T47D (cell line): ENCODE measurements at regions not wholly inside any gene's neighbourhood (a gene's known extent, or its start where the extent isn't known, plus 50 kb on each side); places are given as distances from the start of the nearest gene placed in this dataset.
"Not testable (repeated sequence)": the region's sequence is repeated elsewhere in the genome, so short reads cannot be mapped to it uniquely, and the experiment has no call there.

Source experiments
- DNase-seq, 2 experiments: peaks; one replicate each; pipeline versions ENCODE4 v3.0.0 to v3.0.0-alpha.2; 2011 to 2012; ENCODE audit warnings: low read depth in 1 of 2, low spot score in 1 of 2
- JUND ChIP-seq: IDR thresholded peaks from 2 replicates; pipeline ENCODE4 v1.6.1; 2012; ENCODE audit warnings: low read depth
- in situ Hi-C: cut with HindIII; loops from 2 replicates; pipeline ENCODE4 v1.10.0; 2016; ENCODE audit warnings: low sequenced_read_pairs, low pct_unique_long_range_greater_than_20kb

DNA sequence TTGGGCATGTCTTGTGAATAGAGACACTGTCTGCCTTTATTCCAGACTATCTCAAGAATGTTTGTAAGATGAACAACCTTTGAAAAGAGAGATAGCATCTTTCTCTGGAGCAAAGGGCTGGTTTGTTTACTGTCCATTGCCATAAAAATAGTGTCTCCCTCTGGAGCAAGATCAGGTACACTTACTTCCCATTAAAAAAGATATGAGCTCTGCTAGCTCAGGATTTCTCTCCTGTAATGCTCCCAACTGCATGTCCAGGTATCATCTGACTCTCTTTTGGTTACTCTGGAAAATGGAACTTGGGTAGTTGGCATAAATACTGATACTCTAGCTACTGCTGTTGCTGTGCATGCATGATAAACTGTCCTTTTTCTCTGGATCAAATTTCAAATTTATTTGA is 381.1 kb downstream of the TFEC start:
- in situ Hi-C loops = no loop called here
- peak in 1 of 2 experiments; percentile 10 for DNase-seq
- TF ChIP-seq JUND = no peak

DNA sequence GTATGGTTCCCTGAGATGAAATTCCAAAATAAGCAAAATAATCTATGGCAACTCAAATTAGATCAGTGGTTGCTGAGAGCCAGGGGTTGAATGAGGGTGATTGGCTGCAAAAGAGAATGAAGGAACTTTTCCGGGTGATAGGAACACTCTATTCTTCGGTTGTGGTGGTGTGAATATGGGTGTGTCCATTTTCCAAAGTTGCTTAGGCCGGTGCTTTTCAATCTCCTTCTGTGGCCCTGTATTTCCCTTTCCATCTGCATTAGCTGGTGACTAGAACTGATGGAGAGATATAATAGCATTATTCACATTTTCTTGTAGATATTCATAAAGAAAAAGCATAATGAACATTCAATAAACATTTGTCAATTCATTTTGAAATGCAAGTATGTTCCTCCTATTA is 382.9 kb downstream of the TFEC start:
- DNase-seq = no peak
- in situ Hi-C loops = no loop called here
- TF ChIP-seq JUND = no peak

DNA sequence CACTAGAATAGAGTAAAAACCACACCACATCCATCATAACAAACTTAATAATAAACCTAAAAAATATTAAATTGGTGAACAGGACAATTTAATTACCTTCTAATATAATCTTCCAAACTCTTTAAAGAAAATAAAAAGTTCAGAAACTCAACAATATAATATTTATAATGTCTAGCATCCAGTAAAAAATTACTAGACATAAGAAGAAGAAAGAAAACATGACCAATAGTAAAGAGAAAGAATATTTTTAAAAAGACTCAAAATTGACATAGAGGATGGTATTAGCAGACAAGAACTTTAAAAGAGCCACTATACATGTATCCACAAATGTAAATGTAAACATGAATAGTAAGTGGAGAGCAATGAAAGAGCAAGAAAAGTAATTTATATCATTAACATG is 388.4 kb downstream of the TFEC start:
- no peak for DNase-seq
- in situ Hi-C loops = no loop called here
- TF ChIP-seq JUND = no peak

DNA sequence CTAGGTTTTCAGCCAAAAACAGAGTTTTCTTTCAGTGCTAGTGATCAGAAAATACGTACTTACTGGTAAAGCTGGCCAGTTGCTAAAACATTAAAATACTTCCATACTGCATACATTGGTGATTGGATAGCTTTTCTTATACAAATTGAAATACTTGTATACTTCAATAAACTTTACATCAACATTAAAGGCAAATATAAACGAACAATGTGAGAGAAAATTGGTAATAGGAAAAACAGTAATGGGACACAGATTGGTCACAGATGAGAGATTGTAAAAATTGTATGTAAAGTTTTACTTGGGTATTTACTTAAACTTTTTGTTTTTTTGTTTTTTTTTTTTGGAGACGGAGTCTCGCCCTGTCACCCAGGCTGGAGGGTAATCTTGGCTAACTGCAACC is 391.7 kb downstream of the TFEC start:
- TF ChIP-seq JUND = no peak
- DNase-seq = no peak
- in situ Hi-C loops = no loop called here

DNA sequence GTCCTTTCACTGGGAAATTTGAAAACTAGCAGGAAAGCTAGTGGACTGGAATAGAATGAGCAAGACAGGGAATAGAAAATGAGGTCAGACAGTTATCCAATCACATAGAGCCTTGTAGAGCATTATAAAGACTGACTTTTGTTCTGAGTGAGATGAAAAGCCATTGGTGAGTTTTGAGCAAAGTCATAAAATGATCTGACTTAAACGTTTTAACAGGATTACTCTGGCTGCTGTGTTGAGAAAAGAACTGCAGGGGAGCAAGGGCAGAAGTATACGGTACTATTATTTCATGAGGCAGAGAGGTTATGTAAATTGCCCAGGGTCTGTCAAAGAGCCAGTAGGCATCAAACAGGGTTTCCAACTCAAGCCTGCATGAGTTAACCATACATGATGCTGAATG is 393.4 kb downstream of the TFEC start:
- in situ Hi-C loops = no loop called here
- no peak for DNase-seq
- no peak for TF ChIP-seq JUND

DNA sequence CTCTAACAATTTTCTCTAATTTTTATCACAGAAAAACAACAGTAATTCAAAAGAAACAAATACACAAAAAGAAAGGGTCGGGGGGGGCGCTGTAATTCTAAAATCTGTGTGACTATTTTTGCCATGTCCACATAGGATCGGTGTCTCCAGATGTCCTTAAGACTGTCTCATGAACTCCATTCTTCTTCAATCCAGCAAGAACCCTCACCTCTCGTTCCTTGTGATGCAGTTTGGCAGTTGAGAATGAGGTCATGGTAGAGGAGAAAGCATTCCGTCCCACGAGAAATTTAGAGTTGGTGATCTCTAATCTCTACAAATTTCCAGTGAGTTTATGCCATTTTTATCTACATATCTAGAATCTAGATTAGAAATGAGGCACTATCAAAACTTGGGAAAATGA is 394.7 kb downstream of the TFEC start:
- in situ Hi-C loops = no loop called here

DNA sequence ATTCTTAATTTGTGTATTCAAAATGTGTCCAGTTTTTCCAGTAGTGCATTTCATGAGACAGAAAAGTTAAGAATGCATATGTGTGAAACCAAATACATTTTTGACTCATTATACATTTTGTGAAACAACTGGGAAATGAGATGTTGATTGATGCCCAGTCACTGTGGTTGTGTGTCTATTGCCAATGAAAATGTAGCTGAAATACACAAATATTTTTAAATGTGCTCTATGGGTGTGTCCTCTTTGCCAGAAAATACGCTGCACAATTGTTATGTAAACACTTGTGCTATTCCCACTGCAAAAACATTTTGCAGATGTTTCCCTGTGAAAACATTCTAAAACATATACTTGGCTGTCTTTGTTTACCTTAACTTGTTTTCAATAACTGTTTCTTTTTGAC is 395.2 kb downstream of the TFEC start:
- TF ChIP-seq JUND = no peak
- in situ Hi-C loops = no loop called here
- no peak for DNase-seq

More for the DNA sequence above, 394.7 kb downstream of the TFEC start:
- no peak for TF ChIP-seq JUND
- no peak for DNase-seq

DNA sequence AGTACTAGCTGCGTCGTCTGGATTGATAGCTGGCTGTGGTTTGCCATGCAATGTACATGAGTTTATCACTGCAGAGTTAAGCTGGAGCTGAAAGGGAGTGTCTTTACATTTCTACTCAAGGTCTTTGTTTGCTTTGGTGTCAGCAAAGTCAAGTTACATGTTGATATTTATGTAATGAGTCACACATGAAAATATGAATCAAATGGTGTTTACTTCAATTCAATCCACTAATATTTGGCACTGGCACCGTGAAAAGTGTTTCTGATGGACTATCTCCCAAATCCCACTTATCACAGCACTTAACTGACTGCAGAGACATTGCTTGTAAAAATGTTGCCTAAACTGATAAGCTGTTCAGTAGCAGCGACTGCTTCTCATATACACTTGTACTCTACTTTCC is 395.9 kb downstream of the TFEC start:
- in situ Hi-C loops = no loop called here
- no peak for TF ChIP-seq JUND
- no peak for DNase-seq

DNA sequence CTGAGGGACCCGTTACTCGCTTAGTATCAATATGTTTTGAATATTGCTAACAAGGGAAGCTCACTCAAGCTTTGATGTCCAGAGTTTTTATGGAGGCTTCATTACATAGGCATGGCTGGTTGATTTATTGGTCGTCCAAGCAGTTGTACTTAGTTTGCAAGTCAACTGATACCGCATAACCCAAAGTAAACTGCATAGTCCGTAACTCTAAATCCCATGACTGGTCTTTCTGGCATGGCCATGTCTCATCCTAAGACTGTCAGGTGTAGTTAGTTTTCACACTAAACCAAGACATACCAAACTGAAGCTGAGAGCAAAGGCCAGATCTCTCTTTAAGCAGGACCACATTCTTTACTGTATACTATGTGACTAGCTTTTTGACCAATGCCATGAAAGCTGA is 397.9 kb downstream of the TFEC start:
- DNase-seq = no peak
- in situ Hi-C loops = no loop called here
- no peak for TF ChIP-seq JUND

DNA sequence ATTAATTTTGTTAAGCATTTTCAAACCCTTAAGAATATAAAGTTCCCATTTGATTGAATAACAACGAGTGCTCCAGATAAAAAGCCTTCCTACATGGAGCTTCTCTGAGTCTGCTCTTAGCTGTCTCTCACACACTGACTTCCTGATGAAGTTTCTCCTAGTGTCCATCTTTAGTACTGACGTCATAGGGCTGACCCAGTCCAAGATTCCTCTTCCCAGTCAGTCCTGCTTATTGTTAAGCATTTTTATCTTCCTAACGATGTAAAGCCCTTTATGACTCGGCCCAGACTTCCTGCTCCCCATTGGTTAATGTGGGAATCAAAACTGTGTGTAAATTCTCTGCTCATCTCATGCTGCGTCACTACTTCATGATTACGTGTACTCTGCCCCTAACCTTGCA is 398.8 kb downstream of the TFEC start:
- TF ChIP-seq JUND = no peak
- no peak for DNase-seq
- in situ Hi-C loops = no loop called here

DNA sequence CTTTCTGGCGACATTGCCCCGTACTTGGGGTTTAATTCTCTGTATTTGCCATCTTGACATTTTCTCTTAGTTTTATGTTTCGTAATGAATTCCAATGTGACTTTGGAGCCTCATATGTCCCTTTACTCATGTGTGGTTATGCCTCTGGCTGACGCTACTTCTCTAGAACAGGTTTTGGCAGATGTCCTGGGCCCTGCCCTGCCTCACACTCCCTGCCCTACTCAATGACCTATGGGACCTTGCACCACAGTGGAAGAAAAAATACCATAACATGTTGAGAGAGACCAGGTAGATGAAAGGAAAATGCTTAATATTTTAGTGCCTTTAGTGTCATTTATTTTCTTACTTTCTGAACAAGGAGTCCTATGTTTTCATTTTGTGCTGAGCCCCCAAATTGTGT is 400.5 kb downstream of the TFEC start:
- in situ Hi-C loops = no loop called here
- no peak for TF ChIP-seq JUND
- no peak for DNase-seq

DNA sequence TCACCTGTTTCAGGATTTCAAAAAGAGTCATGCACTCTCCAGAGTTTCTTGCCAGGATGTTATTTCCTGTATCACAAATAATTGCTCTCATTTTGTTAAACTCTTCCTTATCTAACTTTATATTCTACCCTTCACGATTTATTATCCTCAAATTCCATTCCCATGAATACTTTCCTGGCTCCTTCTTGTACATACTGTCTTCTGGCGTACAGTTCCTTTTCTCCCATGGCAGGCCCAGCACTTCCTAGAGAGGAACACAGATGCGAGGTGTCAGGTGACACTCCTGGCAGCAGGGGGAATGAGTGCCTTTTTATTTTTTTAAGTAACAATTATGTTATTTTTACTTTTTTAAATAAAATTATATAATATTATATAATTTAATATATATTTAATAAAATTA is 411.9 kb downstream of the TFEC start:
- no peak for TF ChIP-seq JUND
- in situ Hi-C loops = no loop called here
- no peak for DNase-seq

DNA sequence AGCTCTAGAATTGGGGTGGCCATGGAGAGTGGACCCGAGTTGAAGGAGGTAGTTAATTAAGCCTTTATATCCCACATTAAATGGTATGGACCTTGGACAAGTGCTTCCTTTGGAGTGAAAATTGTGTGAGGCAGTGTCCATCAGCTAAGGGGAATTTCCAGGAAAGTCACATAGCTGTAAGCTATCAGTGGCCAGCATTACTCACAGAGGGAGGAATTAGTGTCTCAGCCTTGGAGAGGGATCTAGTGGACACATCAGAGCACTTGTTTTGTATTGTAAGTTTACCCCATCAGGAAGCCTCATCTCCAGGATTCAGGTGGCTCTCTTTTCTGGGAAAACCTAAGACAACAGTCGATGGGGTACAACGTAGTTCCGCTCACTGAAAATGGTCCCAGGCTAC is 416.7 kb downstream of the TFEC start:
- in situ Hi-C loops = no loop called here

DNA sequence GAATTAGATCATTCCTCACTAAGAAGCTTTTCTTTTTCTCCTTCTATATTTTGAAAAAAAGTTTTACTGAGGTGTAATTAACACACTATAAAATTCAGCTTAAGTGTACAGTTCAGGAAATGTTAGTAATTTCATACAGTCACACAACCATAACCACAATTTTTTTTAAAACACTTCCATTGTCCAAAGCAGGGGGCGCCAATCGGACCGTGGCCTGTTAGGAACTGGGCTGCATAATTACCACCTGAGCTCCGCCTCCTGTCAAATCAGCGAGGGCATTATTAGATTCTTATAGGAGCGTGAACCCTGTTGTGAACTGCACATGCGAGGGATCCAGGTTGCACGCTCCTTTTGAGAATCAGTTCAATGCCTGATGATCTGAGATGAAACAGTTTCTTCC is 427.1 kb downstream of the TFEC start:
- in situ Hi-C loops = no loop called here
- TF ChIP-seq JUND = no peak

More for the DNA sequence above, 416.7 kb downstream of the TFEC start:
- no peak for DNase-seq
- no peak for TF ChIP-seq JUND

DNA sequence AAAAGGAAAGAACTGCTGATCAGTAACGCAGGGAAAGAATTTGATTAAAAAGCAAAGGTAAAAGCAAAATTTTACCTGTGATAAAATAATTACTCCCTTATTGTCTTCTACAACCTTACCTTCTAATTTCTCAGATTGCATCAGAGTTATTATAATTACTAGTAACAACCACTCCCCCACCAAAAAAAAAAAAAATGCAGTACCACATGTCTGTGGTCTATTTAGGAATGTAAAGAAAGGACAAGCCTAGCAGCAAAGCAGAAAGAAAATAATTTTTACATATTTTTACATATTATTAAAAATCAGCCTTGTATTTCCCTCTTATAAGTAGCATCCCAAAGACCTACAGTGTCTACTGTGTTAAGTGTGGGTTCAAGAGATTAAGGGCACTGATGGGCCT is 430.4 kb downstream of the TFEC start:
- DNase-seq = no peak
- in situ Hi-C loops = no loop called here
- no peak for TF ChIP-seq JUND

More for the DNA sequence above, 427.1 kb downstream of the TFEC start:
- DNase-seq = no peak

DNA sequence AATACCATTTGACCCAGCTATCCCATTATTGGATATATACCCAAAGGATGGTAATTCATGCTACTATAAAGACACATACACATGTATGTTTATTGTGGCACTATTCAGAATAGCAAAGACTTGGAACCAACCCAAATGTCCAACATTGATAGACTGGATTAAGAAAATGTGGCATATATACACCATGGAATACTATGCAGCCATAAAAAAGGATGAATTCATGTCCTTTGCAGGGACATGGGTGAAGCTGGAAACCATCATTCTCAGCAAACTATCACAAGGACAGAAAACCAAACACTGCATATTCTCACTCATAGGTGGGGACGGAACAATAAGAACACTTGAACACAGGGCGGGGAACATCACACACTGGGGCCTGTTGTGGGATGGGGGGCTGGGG is 431.4 kb downstream of the TFEC start:
- in situ Hi-C loops, DNase-seq: not testable (repeated sequence)
